ENCODE measurements at regions not wholly inside any gene's neighbourhood (a gene's known extent, or its start where the extent isn't known, plus 50 kb on each side); places are given as distances from the start of the nearest gene placed in this dataset.

GRCh38 chr20:10994991-10995700 is 321.3 kb upstream of the JAG1 start:
- Histone ChIP-seq H3K4me2 (no peak overlapping the region), H3K36me3 (no peaks in the 10 kb centered on the region), H3K27me3 (no peaks in the 10 kb centered on the region), H3K9me3 (no peaks in the 10 kb centered on the region), H3K9ac (no peak overlapping the region), H4K20me1 (no peaks in the 10 kb centered on the region), H3K4me3 (no peak overlapping the region), H3K4me1 (no peaks in the 10 kb centered on the region), H3K27ac (no peak overlapping the region)
- TF ChIP-seq Cebpa-rat (IDR thresholded peaks at IDR 0.05): no peak

GRCh38 chr20:10998476-10998875 is 324.7 kb upstream of the JAG1 start:
- Histone ChIP-seq H3K4me2 (no peak overlapping the region), H3K36me3 (no peaks in the 10 kb centered on the region), H3K9ac (no peak overlapping the region), H4K20me1 (no peaks in the 10 kb centered on the region), H3K27ac (no peak overlapping the region), H3K27me3 (no peaks in the 10 kb centered on the region), H3K4me3 (no peak overlapping the region), H3K9me3 (no peaks in the 10 kb centered on the region), H3K4me1 (peaks cover 6% of the 10 kb centered on the region; the same call in 1 of the 2 replicates)
- no peak for TF ChIP-seq Cebpa-rat (IDR thresholded peaks at IDR 0.05)

- H3K9ac ChIP-seq: no peak overlapping the region
Measured at GRCh38 chr20:11000416-11000815, 326.6 kb upstream of the JAG1 start.

GRCh38 chr20:11001302-11001701 is 327.5 kb upstream of the JAG1 start:
- H3K4me3 ChIP-seq: no peak overlapping the region
- no peaks in the 10 kb centered on the region for H3K27me3 ChIP-seq
- no peak for TF ChIP-seq Cebpa-rat (IDR thresholded peaks at IDR 0.05)
- H3K4me2 ChIP-seq: no peak overlapping the region
- H3K9me3 ChIP-seq: no peaks in the 10 kb centered on the region
- H3K36me3 ChIP-seq: no peaks in the 10 kb centered on the region
- H3K4me1 ChIP-seq: peaks cover 6% of the 10 kb centered on the region; the same call in 1 of the 2 replicates
- no peak overlapping the region for H3K27ac ChIP-seq
- no peaks in the 10 kb centered on the region for H4K20me1 ChIP-seq
- H3K9ac ChIP-seq: no peak overlapping the region

More at GRCh38 chr20:11000416-11000815, 326.6 kb upstream of the JAG1 start:
- Histone ChIP-seq H4K20me1 (no peaks in the 10 kb centered on the region), H3K4me1 (peaks cover 6% of the 10 kb centered on the region; the same call in 1 of the 2 replicates), H3K27ac (no peak overlapping the region), H3K4me2 (no peak overlapping the region), H3K36me3 (no peaks in the 10 kb centered on the region), H3K4me3 (no peak overlapping the region), H3K27me3 (no peaks in the 10 kb centered on the region), H3K9me3 (no peaks in the 10 kb centered on the region)
- TF ChIP-seq Cebpa-rat (IDR thresholded peaks at IDR 0.05): no peak

- H3K27me3 ChIP-seq: no peaks in the 10 kb centered on the region
- no peaks in the 10 kb centered on the region for H3K36me3 ChIP-seq
- peaks cover 6% of the 10 kb centered on the region; the same call in 1 of the 2 replicates for H3K4me1 ChIP-seq
- H3K9ac ChIP-seq: no peak overlapping the region
- H3K9me3 ChIP-seq: no peaks in the 10 kb centered on the region
- no peak overlapping the region for H3K27ac ChIP-seq
- H3K4me3 ChIP-seq: no peak overlapping the region
- 0 out of 2 replicates have a peak overlapping the region, but pooled peaks have one; percentile 10 for H3K4me2 ChIP-seq
- no peaks in the 10 kb centered on the region for H4K20me1 ChIP-seq
- TF ChIP-seq Cebpa-rat (IDR thresholded peaks at IDR 0.05): no peak
Measured at GRCh38 chr20:11001764-11002540, 328.2 kb upstream of the JAG1 start.

- H3K4me1 ChIP-seq: peaks cover 6% of the 10 kb centered on the region; the same call in 1 of the 2 replicates
- no peaks in the 10 kb centered on the region for H3K27me3 ChIP-seq
- H3K36me3 ChIP-seq: no peaks in the 10 kb centered on the region
- no peak overlapping the region for H3K9ac ChIP-seq
- H3K27ac ChIP-seq: no peak overlapping the region
- H3K4me3 ChIP-seq: no peak overlapping the region
- TF ChIP-seq Cebpa-rat (IDR thresholded peaks at IDR 0.05): no peak
- H3K4me2 ChIP-seq: no peak overlapping the region
- no peaks in the 10 kb centered on the region for H4K20me1 ChIP-seq
- no peaks in the 10 kb centered on the region for H3K9me3 ChIP-seq
Measured at GRCh38 chr20:11003341-11003740, 329.5 kb upstream of the JAG1 start.

- H3K27ac ChIP-seq: no peak overlapping the region
- no peak overlapping the region for H3K4me2 ChIP-seq
- no peak for TF ChIP-seq Cebpa-rat (IDR thresholded peaks at IDR 0.05)
Measured at GRCh38 chr20:11008444-11009033, 334.7 kb upstream of the JAG1 start.

GRCh38 chr20:11011653-11012052 is 337.9 kb upstream of the JAG1 start:
- TF ChIP-seq Cebpa-rat (IDR thresholded peaks at IDR 0.05): no peak
- H3K4me3 ChIP-seq: no peak overlapping the region

More at GRCh38 chr20:11008444-11009033, 334.7 kb upstream of the JAG1 start:
- Histone ChIP-seq H3K9ac (no peak overlapping the region), H3K9me3 (no peaks in the 10 kb centered on the region), H4K20me1 (no peaks in the 10 kb centered on the region), H3K4me1 (no peaks in the 10 kb centered on the region), H3K36me3 (no peaks in the 10 kb centered on the region), H3K4me3 (no peak overlapping the region), H3K27me3 (no peaks in the 10 kb centered on the region)

GRCh38 chr20:11012975-11013374 is 339.2 kb upstream of the JAG1 start:
- Histone ChIP-seq H3K36me3 (no peaks in the 10 kb centered on the region), H3K27me3 (no peaks in the 10 kb centered on the region), H3K4me3 (no peak overlapping the region), H3K4me2 (no peak overlapping the region), H3K9me3 (no peaks in the 10 kb centered on the region), H3K9ac (no peak overlapping the region), H3K4me1 (no peaks in the 10 kb centered on the region), H4K20me1 (no peaks in the 10 kb centered on the region), H3K27ac (no peak overlapping the region)
- no peak for TF ChIP-seq Cebpa-rat (IDR thresholded peaks at IDR 0.05)

More at GRCh38 chr20:11011653-11012052, 337.9 kb upstream of the JAG1 start:
- Histone ChIP-seq H3K4me1 (no peaks in the 10 kb centered on the region), H4K20me1 (no peaks in the 10 kb centered on the region), H3K9ac (no peak overlapping the region), H3K27me3 (no peaks in the 10 kb centered on the region), H3K4me2 (no peak overlapping the region), H3K9me3 (no peaks in the 10 kb centered on the region), H3K36me3 (no peaks in the 10 kb centered on the region), H3K27ac (no peak overlapping the region)

- H3K4me1 ChIP-seq: no peaks in the 10 kb centered on the region
- H3K4me2 ChIP-seq: no peak overlapping the region
- H3K9ac ChIP-seq: no peak overlapping the region
- no peak for TF ChIP-seq Cebpa-rat (IDR thresholded peaks at IDR 0.05)
- no peaks in the 10 kb centered on the region for H4K20me1 ChIP-seq
- H3K27me3 ChIP-seq: no peaks in the 10 kb centered on the region
- H3K4me3 ChIP-seq: no peak overlapping the region
- H3K9me3 ChIP-seq: no peaks in the 10 kb centered on the region
- H3K36me3 ChIP-seq: no peaks in the 10 kb centered on the region
- no peak overlapping the region for H3K27ac ChIP-seq
Measured at GRCh38 chr20:11013801-11014200, 340.0 kb upstream of the JAG1 start.
